Prostate gland (tissue), 2 donors: ENCODE measurements at regions not wholly inside any gene's neighbourhood (a gene's known extent, or its start where the extent isn't known, plus 50 kb on each side); places are given as distances from the start of the nearest gene placed in this dataset.
A peak's percentile ranks its signal among the peaks of the same experiment; 100 is the strongest.

Experiments used
- DNase-seq: peaks from one replicate; pipeline ENCODE4 v3.0.0-alpha.2; 2019; ENCODE audit warnings: low spot score
- H3K27ac ChIP-seq, 2 donors: fragments of 200-600 bp; sonication (generic); 2 replicates each; pipeline ENCODE4 v1.5.1; 2017 to 2019
- H3K27me3 ChIP-seq: fragments of 200-600 bp; sonication (generic); replicated peaks from 2 replicates; pipeline ENCODE4 v1.5.1; 2019; ENCODE audit not compliant: insufficient read depth
- H3K36me3 ChIP-seq, 2 donors: fragments of 200-600 bp; sonication (generic); 1 replicate in 1 of 2; 2 replicates in 1 of 2; pipeline versions ENCODE4 v1.5.1 to v1.8.1; 2017 to 2019
- H3K4me1 ChIP-seq: fragments of 200-600 bp; sonication (generic); replicated peaks from 2 replicates; pipeline ENCODE4 v1.5.1; 2019
- H3K4me3 ChIP-seq, 2 donors: fragments of 200-600 bp; sonication (generic); 2 replicates each; pipeline ENCODE4 v1.5.1; 2017 to 2019
- H3K9me3 ChIP-seq: fragments of 200-600 bp; sonication (generic); 2 replicates; pipeline ENCODE4 v1.5.1; 2017
- POLR2A ChIP-seq: fragments of 450-650 bp; IDR thresholded peaks from one replicate; pipeline ENCODE4 v1.6.1; 2016; ENCODE audit warnings: antibody characterized with exemption, mild to moderate bottlenecking
- POLR2AphosphoS5 ChIP-seq: sonication (generic); formaldehyde crosslinking; IDR thresholded peaks from one replicate; pipeline ENCODE4 v1.6.1; 2017; ENCODE audit warnings: antibody characterized with exemption
- WGBS: methylation state at CpG from one replicate; pipeline ENCODE4 v1.1.5; 2018; 5-methylcytosine and 5-hydroxymethylcytosine counted together
- intact Hi-C: fragments of 100-400 bp; cut with DNase I; formaldehyde crosslinking; loops from one replicate; pipeline ENCODE4 v1.14.2; 2022
- TF ChIP-seq, protein P1 (sequence below), 4 experiments: fragments of 200-600 bp in 2 of 4; fragments of 450-650 bp in 2 of 4; sonication (generic) in 2 of 4; IDR thresholded peaks; 1 replicate in 3 of 4; 2 replicates in 1 of 4; pipeline ENCODE4 v1.5.1; 2016 to 2019; ENCODE audit warnings: antibody characterized with exemption in 4 of 4, mild to moderate bottlenecking in 2 of 4, moderate library complexity in 2 of 4

GRCh38 chr9:108609227-108609896 lies 246.4 kb downstream of the ACTL7B start:
- Histone ChIP-seq H3K9me3 (no peaks in the 10 kb centered on the region), H3K4me3 (no peak overlapping the region), H3K4me1 (no peaks in the 10 kb centered on the region), H3K27me3 (no peaks in the 10 kb centered on the region), H3K27ac (no peak overlapping the region), H3K36me3 (no peaks in the 10 kb centered on the region)
- 33% methylated on average over 4 of the region's 4 CpGs for WGBS
- no peak for DNase-seq
- TF ChIP-seq POLR2A (no peak), POLR2AphosphoS5 (no peak)
- TF ChIP-seq, protein P1, sequence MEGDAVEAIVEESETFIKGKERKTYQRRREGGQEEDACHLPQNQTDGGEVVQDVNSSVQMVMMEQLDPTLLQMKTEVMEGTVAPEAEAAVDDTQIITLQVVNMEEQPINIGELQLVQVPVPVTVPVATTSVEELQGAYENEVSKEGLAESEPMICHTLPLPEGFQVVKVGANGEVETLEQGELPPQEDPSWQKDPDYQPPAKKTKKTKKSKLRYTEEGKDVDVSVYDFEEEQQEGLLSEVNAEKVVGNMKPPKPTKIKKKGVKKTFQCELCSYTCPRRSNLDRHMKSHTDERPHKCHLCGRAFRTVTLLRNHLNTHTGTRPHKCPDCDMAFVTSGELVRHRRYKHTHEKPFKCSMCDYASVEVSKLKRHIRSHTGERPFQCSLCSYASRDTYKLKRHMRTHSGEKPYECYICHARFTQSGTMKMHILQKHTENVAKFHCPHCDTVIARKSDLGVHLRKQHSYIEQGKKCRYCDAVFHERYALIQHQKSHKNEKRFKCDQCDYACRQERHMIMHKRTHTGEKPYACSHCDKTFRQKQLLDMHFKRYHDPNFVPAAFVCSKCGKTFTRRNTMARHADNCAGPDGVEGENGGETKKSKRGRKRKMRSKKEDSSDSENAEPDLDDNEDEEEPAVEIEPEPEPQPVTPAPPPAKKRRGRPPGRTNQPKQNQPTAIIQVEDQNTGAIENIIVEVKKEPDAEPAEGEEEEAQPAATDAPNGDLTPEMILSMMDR (IDR thresholded peaks at IDR 0.05) = no peak
- intact Hi-C loops = no loop called here

GRCh38 chr9:108607607-108608006 lies 248.2 kb downstream of the ACTL7B start:
- no peak for DNase-seq
- TF ChIP-seq POLR2A = no peak
- TF ChIP-seq, protein P1 (IDR thresholded peaks at IDR 0.05) = no peak
- no peak for TF ChIP-seq POLR2AphosphoS5
- H3K4me3 ChIP-seq = no peak overlapping the region
- no peaks in the 10 kb centered on the region for H3K27me3 ChIP-seq
- H3K4me1 ChIP-seq = no peaks in the 10 kb centered on the region
- H3K27ac ChIP-seq = no peak overlapping the region
- 81% methylated on average over 4 of the region's 4 CpGs for WGBS
- H3K36me3 ChIP-seq = no peaks in the 10 kb centered on the region
- no peaks in the 10 kb centered on the region for H3K9me3 ChIP-seq
- intact Hi-C loops = no loop called here

- TF ChIP-seq POLR2AphosphoS5 (no peak), POLR2A (no peak)
- TF ChIP-seq, protein P1 (IDR thresholded peaks at IDR 0.05) = no peak
- Histone ChIP-seq H3K27me3 (no peaks in the 10 kb centered on the region), H3K4me1 (no peaks in the 10 kb centered on the region), H3K27ac (no peak overlapping the region), H3K36me3 (no peaks in the 10 kb centered on the region), H3K4me3 (no peak overlapping the region), H3K9me3 (no peaks in the 10 kb centered on the region)
- no peak for DNase-seq
- intact Hi-C loops = no loop called here
- WGBS = 33% methylated on average over 4 of the region's 4 CpGs
Measured at GRCh38 chr9:108606401-108606800, 249.4 kb downstream of the ACTL7B start.

- H3K4me1 ChIP-seq = no peaks in the 10 kb centered on the region
- H3K36me3 ChIP-seq = no peaks in the 10 kb centered on the region
- H3K4me3 ChIP-seq = no peak overlapping the region
- 22% methylated on average over 3 of the region's 3 CpGs for WGBS
- intact Hi-C loops = no loop called here
- TF ChIP-seq, protein P1 (IDR thresholded peaks at IDR 0.05) = no peak
- TF ChIP-seq POLR2AphosphoS5 = peak; percentile 82
- H3K27ac ChIP-seq = peak overlapping the region; percentile 34 to 35
- H3K27me3 ChIP-seq = no peaks in the 10 kb centered on the region
- H3K9me3 ChIP-seq = no peaks in the 10 kb centered on the region
- DNase-seq = peak; percentile 92
Measured at GRCh38 chr9:108603141-108603540, 252.6 kb downstream of the ACTL7B start.

- no peak overlapping the region for H3K4me3 ChIP-seq
- TF ChIP-seq POLR2A = no peak
- no peak for TF ChIP-seq POLR2AphosphoS5
- TF ChIP-seq, protein P1 (IDR thresholded peaks at IDR 0.05) = no peak
- DNase-seq = no peak
- intact Hi-C loops = no loop called here
- 87% methylated on average over 4 of the region's 4 CpGs for WGBS
- no peak overlapping the region for H3K27ac ChIP-seq
- no peaks in the 10 kb centered on the region for H3K36me3 ChIP-seq
- H3K9me3 ChIP-seq = no peaks in the 10 kb centered on the region
- H3K4me1 ChIP-seq = no peaks in the 10 kb centered on the region
- no peaks in the 10 kb centered on the region for H3K27me3 ChIP-seq
Measured at GRCh38 chr9:108600896-108601295, 254.9 kb downstream of the ACTL7B start.
